Left ventricle myocardium inferior (tissue), 1 donor: ENCODE measurements at regions not wholly inside any gene's neighbourhood (a gene's known extent, or its start where the extent isn't known, plus 50 kb on each side); places are given as distances from the start of the nearest gene placed in this dataset.

Experiments
- DNase-seq: peaks from one replicate; pipeline ENCODE4 v3.0.0-alpha.2; 2020
- H3K27ac ChIP-seq: fragments of 200-600 bp; replicated peaks from 2 replicates; pipeline ENCODE4 v1.8.0; 2021
- H3K27me3 ChIP-seq: fragments of 200-600 bp; 2 replicates; pipeline ENCODE4 v1.8.0; 2021; ENCODE audit warnings: low read depth
- H3K36me3 ChIP-seq: fragments of 200-600 bp; 2 replicates; pipeline ENCODE4 v1.8.0; 2021
- H3K4me1 ChIP-seq: fragments of 200-600 bp; 2 replicates; pipeline ENCODE4 v1.8.0; 2021
- H3K4me3 ChIP-seq: fragments of 200-600 bp; 2 replicates; pipeline ENCODE4 v1.8.0; 2021; ENCODE audit warnings: mild to moderate bottlenecking, moderate library complexity
- H3K9me3 ChIP-seq: fragments of 200-600 bp; replicated peaks from 2 replicates; pipeline ENCODE4 v1.8.0; 2021
- intact Hi-C: fragments of 100-400 bp; cut with micrococcal nuclease; formaldehyde crosslinking; loops from one replicate; pipeline ENCODE4 v1.11.0; 2022
- TF ChIP-seq, protein P1 (sequence below): fragments of 200-600 bp; IDR thresholded peaks from 2 replicates; pipeline ENCODE4 v1.8.0; 2021; ENCODE audit warnings: antibody characterized with exemption, mild to moderate bottlenecking, borderline replicate concordance
- donor health status: DM: no; HTN: yes; CAD: no; lungs with severe emphysema.

DNA sequence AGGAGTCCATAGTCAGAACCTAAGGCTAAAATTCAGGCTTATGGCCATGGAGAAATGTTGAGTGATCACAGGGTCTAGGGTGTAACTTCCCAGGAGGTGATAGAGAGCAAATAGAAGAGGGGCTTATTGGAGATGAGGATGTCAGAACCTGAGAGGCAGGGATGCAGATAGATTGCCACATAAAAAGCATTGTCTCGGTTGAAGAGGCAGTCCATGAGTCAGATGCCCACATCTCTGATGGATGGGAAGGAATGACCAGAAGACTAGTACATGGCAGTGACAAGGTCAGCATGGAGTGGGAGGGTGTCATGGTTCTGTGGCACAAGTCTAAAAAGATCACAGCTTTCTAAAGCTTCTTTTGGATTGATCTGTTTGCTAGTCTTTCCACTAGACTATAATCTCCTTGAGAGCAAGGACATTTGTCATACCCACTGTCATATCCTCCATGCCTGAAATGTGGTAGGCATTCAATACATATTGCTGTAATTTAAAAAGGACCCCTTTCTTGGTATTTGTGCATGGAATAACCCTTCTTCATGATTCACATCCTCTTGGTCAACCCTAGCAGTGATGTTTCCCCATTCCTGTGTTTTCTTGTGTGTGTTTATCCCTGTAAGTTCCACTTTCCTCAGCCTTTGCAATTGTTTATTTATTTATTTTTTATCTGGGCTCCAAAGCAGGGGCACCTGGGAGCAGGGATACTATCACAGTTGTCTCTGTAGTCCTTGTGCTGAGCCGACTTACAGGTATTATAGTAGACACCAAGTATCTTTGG, 613.4 kb upstream of the CFAP20DC start:
- no peaks in the 10 kb centered on the region for H3K4me1 ChIP-seq

DNA sequence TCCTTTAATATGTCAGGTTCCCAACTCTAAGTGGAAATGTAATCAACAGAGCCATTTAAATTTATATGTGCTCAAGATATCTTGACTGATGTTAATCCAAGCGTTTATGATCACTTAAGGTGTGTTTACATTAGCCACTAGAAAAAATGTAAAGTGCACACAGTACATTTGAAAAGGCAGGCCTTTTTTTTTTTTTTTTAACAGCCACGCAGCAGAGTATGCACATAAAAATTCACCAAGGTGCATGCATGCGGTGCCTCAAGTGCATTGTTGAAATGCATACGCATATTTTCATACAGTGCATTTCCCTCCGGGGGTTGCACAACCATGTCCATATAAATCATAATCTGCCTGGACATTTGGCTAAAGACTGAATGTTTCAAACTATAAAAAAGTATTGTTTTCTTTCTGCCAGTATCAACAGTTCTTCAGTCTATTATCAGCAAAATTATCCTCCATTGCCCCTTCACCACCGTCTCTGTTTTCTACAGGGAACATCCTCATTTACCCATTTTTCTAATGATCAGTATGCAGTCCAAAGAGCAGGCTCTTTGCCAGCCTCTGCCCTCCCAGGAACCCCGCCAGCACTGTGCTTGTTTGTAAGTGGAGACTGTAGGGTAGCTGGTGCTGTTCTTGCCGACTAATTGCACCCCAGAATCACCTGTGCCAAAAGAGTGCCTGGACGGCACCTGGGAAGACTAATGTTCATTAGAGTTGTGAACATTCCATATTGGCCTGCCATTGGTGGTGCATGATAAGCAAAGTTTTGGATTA, 611.2 kb upstream of the CFAP20DC start:
- H3K4me3 ChIP-seq, result no peak overlapping the region
- H3K27ac ChIP-seq, result no peak overlapping the region
- intact Hi-C loops, result no loop called here
- H3K36me3 ChIP-seq, result no peaks in the 10 kb centered on the region
- TF ChIP-seq, protein P1, sequence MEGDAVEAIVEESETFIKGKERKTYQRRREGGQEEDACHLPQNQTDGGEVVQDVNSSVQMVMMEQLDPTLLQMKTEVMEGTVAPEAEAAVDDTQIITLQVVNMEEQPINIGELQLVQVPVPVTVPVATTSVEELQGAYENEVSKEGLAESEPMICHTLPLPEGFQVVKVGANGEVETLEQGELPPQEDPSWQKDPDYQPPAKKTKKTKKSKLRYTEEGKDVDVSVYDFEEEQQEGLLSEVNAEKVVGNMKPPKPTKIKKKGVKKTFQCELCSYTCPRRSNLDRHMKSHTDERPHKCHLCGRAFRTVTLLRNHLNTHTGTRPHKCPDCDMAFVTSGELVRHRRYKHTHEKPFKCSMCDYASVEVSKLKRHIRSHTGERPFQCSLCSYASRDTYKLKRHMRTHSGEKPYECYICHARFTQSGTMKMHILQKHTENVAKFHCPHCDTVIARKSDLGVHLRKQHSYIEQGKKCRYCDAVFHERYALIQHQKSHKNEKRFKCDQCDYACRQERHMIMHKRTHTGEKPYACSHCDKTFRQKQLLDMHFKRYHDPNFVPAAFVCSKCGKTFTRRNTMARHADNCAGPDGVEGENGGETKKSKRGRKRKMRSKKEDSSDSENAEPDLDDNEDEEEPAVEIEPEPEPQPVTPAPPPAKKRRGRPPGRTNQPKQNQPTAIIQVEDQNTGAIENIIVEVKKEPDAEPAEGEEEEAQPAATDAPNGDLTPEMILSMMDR, result no peak
- H3K9me3 ChIP-seq, result no peaks in the 10 kb centered on the region
- DNase-seq, result no peak
- H3K27me3 ChIP-seq, result no peaks in the 10 kb centered on the region
- peaks cover 5% of the 10 kb centered on the region for H3K4me1 ChIP-seq

More for the DNA sequence above, 613.4 kb upstream of the CFAP20DC start:
- no peaks in the 10 kb centered on the region for H3K27me3 ChIP-seq
- no peak overlapping the region for H3K4me3 ChIP-seq
- H3K27ac ChIP-seq, result no peak overlapping the region
- H3K36me3 ChIP-seq, result no peaks in the 10 kb centered on the region
- no peaks in the 10 kb centered on the region for H3K9me3 ChIP-seq
- intact Hi-C loops, result no loop called here
- DNase-seq, result no peak
- TF ChIP-seq, protein P1, result no peak

DNA sequence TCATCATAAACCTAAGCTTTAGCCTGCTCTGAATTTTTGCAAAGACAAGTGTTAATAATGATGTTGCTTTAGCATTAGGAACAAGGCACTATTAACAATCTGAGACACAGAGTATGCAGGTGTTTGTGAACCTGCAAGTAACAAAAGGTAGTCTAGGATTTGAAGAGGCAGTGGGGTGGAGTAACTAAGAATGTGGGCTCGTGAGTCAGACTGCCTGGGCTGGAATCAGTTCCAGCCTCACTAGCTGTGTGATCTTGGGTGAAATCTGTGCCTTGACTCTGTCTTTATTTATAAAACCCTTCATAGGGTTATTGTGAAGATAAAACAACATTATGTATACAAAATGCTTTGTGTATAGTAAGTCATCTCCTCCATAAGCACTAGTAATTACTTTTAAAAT, 610.6 kb upstream of the CFAP20DC start:
- TF ChIP-seq, protein P1, result no peak
- peaks cover 7% of the 10 kb centered on the region for H3K4me1 ChIP-seq
- H3K36me3 ChIP-seq, result no peaks in the 10 kb centered on the region
- no peak for DNase-seq
- no peaks in the 10 kb centered on the region for H3K27me3 ChIP-seq
- intact Hi-C loops, result no loop called here
- no peak overlapping the region for H3K27ac ChIP-seq
- H3K4me3 ChIP-seq, result no peak overlapping the region
- no peaks in the 10 kb centered on the region for H3K9me3 ChIP-seq

DNA sequence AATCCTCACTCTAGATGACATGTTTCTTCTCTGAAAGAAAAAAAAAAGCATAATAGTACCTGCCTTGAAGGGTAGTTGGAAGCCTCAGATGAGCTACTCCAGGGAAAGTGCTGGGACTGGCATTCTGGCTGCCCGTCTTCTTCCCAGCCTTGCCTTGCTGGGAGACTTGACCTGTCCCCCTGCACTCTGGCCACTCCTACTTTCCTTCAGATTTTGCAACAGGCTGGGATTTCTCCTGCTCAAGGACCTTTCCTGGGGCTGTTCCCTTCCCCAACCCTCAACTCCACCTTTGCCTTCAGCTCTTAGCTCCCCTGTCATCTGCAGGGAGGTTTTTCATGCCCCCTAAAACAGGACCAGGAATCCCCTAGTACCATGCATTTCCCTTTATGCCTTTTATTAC, 609.9 kb upstream of the CFAP20DC start:
- Histone ChIP-seq H3K27ac (no peak overlapping the region), H3K36me3 (no peaks in the 10 kb centered on the region), H3K4me1 (peaks cover 13% of the 10 kb centered on the region), H3K27me3 (no peaks in the 10 kb centered on the region), H3K4me3 (no peak overlapping the region), H3K9me3 (no peaks in the 10 kb centered on the region)
- intact Hi-C loops, result no loop called here
- TF ChIP-seq, protein P1, result no peak
- no peak for DNase-seq

DNA sequence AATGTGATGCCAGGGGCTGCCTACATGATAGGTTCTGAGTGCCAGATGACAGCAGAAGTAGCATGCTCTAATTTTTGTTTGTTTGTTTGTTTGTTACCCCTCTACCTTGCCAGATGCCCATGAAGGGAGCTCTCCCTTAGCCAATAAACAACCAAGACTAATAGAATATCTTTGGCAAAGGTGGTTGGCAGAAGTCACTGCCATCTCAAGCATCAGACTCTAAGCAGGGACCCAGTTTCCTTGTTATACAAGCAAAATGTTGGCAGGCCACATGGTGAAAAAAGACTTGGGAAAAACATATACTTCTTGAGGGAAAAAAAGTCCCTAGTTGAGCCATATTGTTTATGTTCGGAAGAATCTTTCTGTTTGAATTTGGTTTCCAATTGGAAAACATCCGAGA, 609.0 kb upstream of the CFAP20DC start:
- Histone ChIP-seq H3K9me3 (no peaks in the 10 kb centered on the region), H3K4me3 (no peak overlapping the region), H3K36me3 (no peaks in the 10 kb centered on the region), H3K4me1 (peaks cover 14% of the 10 kb centered on the region), H3K27ac (no peak overlapping the region), H3K27me3 (no peaks in the 10 kb centered on the region)
- TF ChIP-seq, protein P1, result no peak
- intact Hi-C loops, result no loop called here
- DNase-seq, result no peak
